Vagina (tissue), 2 donors: ENCODE measurements at regions not wholly inside any gene's neighbourhood (a gene's known extent, or its start where the extent isn't known, plus 50 kb on each side); places are given as distances from the start of the nearest gene placed in this dataset.

Experiments used
- CTCF ChIP-seq, 3 experiments: fragments of 450-650 bp in 2 of 3; fragments of 200-600 bp in 1 of 3; sonication (generic) in 1 of 3; IDR thresholded peaks; one replicate each; pipeline ENCODE4 v1.5.1; 2017 to 2019; ENCODE audit warnings: antibody characterized with exemption in 3 of 3, mild to moderate bottlenecking in 2 of 3, moderate library complexity in 2 of 3
- POLR2A ChIP-seq, 2 donors: fragments of 450-650 bp; IDR thresholded peaks; one replicate each; pipeline ENCODE4 v1.6.1; 2017; ENCODE audit warnings: antibody characterized with exemption in 2 of 2, mild to moderate bottlenecking in 2 of 2, moderate library complexity in 2 of 2
- POLR2AphosphoS5 ChIP-seq, 2 donors: sonication (generic); formaldehyde crosslinking; IDR thresholded peaks; one replicate each; pipeline ENCODE4 v1.9.0; 2017; ENCODE audit warnings: antibody characterized with exemption in 2 of 2, mild to moderate bottlenecking in 2 of 2, low read depth in 1 of 2; ENCODE audit not compliant: insufficient read depth in 1 of 2

- TF ChIP-seq CTCF (IDR thresholded peaks at IDR 0.05) (no peak), POLR2A (IDR thresholded peaks at IDR 0.05) (no peak), POLR2AphosphoS5 (IDR thresholded peaks at IDR 0.05; ENCODE audit: insufficient read depth in 1 of 2, low read depth in 1 of 2) (no peak)
These were observed 249.0 kb upstream of the ID2 start for GRCh38 chr2:8432706-8433336.
